ENCODE measurements at regions not wholly inside any gene's neighbourhood (a gene's known extent, or its start where the extent isn't known, plus 50 kb on each side); places are given as distances from the start of the nearest gene placed in this dataset.

DNA sequence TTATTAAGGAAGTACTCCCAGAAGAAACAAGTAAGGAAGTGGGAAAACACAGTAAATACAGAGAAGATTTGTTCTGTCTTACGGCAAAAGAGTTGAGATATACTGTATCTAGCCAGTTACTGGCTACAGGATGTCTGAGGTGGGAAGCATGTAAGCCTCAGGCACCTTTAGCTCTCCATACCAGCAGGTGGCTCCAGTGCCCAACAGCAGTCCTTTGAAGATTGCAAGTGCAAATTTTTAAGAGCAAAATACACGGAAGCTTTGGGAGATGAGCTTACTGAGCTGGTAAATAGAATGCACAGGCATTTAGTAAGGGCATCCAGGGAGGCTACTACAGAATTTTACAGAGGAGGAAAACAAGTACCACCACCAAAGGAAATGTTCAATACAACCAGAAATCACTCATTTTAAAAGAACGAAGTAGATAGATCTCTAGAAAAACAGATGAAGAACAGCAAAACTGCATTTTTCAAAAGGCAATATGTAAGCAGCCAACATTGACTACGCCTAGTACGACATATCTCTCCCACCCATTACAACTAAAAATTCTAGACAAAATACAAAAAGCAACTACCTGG, 57.9 kb upstream of the VSTM2B start:
- peak in 20 of 58 donors; percentile 4 to 61 (median 38) for DNase-seq

- DNase-seq, result no peak
These were observed 50.3 kb upstream of the VSTM2B start for GRCh38 chr19:29475469-29475868.

Data from anterior cingulate cortex (tissue), 58 donors.